Hepatocyte (in vitro differentiated cells): ENCODE measurements at regions not wholly inside any gene's neighbourhood (a gene's known extent, or its start where the extent isn't known, plus 50 kb on each side); places are given as distances from the start of the nearest gene placed in this dataset.
A peak's percentile ranks its signal among the peaks of the same experiment; 100 is the strongest.

Experiments
- DNase-seq: peaks from one replicate; pipeline ENCODE4 v3.0.0-alpha.2; 2016; ENCODE audit warnings: low spot score
- H2AFZ ChIP-seq: fragments of 200-600 bp; sonication (generic); 2 replicates; pipeline ENCODE4 v1.6.0; 2016; ENCODE audit warnings: antibody characterized with exemption, mild to moderate bottlenecking
- H3K27ac ChIP-seq: fragments of 200-600 bp; sonication (generic); 2 replicates; pipeline ENCODE4 v1.5.1; 2016; ENCODE audit warnings: mild to moderate bottlenecking
- H3K27me3 ChIP-seq: fragments of 200-600 bp; sonication (generic); 2 replicates; pipeline ENCODE4 v1.6.1; 2016
- H3K36me3 ChIP-seq: fragments of 200-600 bp; sonication (generic); replicated peaks from 2 replicates; pipeline ENCODE4 v1.5.1; 2016; ENCODE audit warnings: low read depth; ENCODE audit not compliant: insufficient read depth
- H3K4me1 ChIP-seq: fragments of 200-600 bp; sonication (generic); 2 replicates; pipeline ENCODE4 v1.5.1; 2016; ENCODE audit warnings: mild to moderate bottlenecking, moderate library complexity; ENCODE audit not compliant: insufficient read depth
- H3K4me2 ChIP-seq: fragments of 200-600 bp; sonication (generic); 2 replicates; pipeline ENCODE4 v1.6.0; 2016
- H3K4me3 ChIP-seq: fragments of 200-600 bp; sonication (generic); 2 replicates; pipeline ENCODE4 v1.5.1; 2016; ENCODE audit warnings: mild to moderate bottlenecking
- H3K79me2 ChIP-seq: fragments of 200-600 bp; sonication (generic); 2 replicates; pipeline ENCODE4 v1.6.0; 2017; ENCODE audit warnings: mild to moderate bottlenecking
- H3K9me2 ChIP-seq: fragments of 200-600 bp; sonication (generic); replicated peaks from 2 replicates; pipeline ENCODE4 v1.6.0; 2017; ENCODE audit warnings: mild to moderate bottlenecking; ENCODE audit not compliant: insufficient read depth
- H3K9me3 ChIP-seq: fragments of 200-600 bp; sonication (generic); 2 replicates; pipeline ENCODE4 v1.5.1; 2016; ENCODE audit warnings: low read depth, mild to moderate bottlenecking
- H4K20me1 ChIP-seq: fragments of 200-600 bp; sonication (generic); 2 replicates; pipeline ENCODE4 v1.6.0; 2016; ENCODE audit warnings: mild to moderate bottlenecking; ENCODE audit not compliant: insufficient read depth, poor library complexity, severe bottlenecking
- CTCF ChIP-seq: fragments of 200-600 bp; sonication (generic); IDR thresholded peaks from 2 replicates; pipeline ENCODE4 v1.5.1; 2016; ENCODE audit warnings: antibody characterized with exemption, mild to moderate bottlenecking; ENCODE audit not compliant: poor library complexity
- EZH2 ChIP-seq: fragments of 200-600 bp; sonication (generic); IDR thresholded peaks from 2 replicates; pipeline ENCODE4 v1.6.1; 2016; ENCODE audit warnings: antibody characterized with exemption, mild to moderate bottlenecking, borderline replicate concordance
- EZH2phosphoT487 ChIP-seq: fragments of 200-600 bp; sonication (generic); IDR thresholded peaks from one replicate; pipeline ENCODE4 v1.6.1; 2018; ENCODE audit warnings: antibody characterized with exemption, mild to moderate bottlenecking, low read depth, moderate library complexity; ENCODE audit not compliant: unreplicated experiment, severe bottlenecking
- WGBS: methylation state at CpG from one replicate; pipeline ENCODE4 v1.1.6; 2016; ENCODE audit warnings: low lambda C conversion rate; ENCODE audit errors: missing lambda C conversion rate; 5-methylcytosine and 5-hydroxymethylcytosine counted together

GRCh38 chr14:71523630-71524319 lies 408.5 kb upstream of the RGS6 start:
- TF ChIP-seq EZH2phosphoT487: no peak
- no peak for TF ChIP-seq EZH2
- TF ChIP-seq CTCF: no peak
- Histone ChIP-seq H3K27me3 (no peaks in the 10 kb centered on the region), H3K36me3 (no peaks in the 10 kb centered on the region), H2AFZ (no peak overlapping the region), H3K9me3 (no peaks in the 10 kb centered on the region), H3K79me2 (peaks cover 55% of the 10 kb centered on the region), H3K27ac (no peak overlapping the region), H3K4me1 (peaks cover 25% of the 10 kb centered on the region), H4K20me1 (no peaks in the 10 kb centered on the region), H3K4me3 (no peak overlapping the region), H3K9me2 (no peaks in the 10 kb centered on the region), H3K4me2 (peak overlapping the region; percentile 4)
- WGBS: 54% methylated on average over 2 of the region's 2 CpGs
- DNase-seq: no peak

GRCh38 chr14:71524320-71524982 lies 407.8 kb upstream of the RGS6 start:
- Histone ChIP-seq H3K9me3 (no peaks in the 10 kb centered on the region), H3K27me3 (no peaks in the 10 kb centered on the region), H3K9me2 (no peaks in the 10 kb centered on the region), H3K4me3 (no peak overlapping the region), H3K79me2 (peaks cover 51% of the 10 kb centered on the region), H3K4me2 (no peak overlapping the region), H3K4me1 (peaks cover 25% of the 10 kb centered on the region), H3K36me3 (no peaks in the 10 kb centered on the region), H4K20me1 (no peaks in the 10 kb centered on the region), H3K27ac (no peak overlapping the region), H2AFZ (no peak overlapping the region)
- 79% methylated on average over 6 of the region's 6 CpGs for WGBS
- TF ChIP-seq EZH2 (no peak), CTCF (no peak), EZH2phosphoT487 (no peak)
- no peak for DNase-seq

- Histone ChIP-seq H3K9me2 (no peaks in the 10 kb centered on the region), H3K36me3 (no peaks in the 10 kb centered on the region), H3K27ac (no peak overlapping the region), H3K4me1 (peaks cover 23% of the 10 kb centered on the region), H2AFZ (no peak overlapping the region), H3K4me2 (no peak overlapping the region), H3K27me3 (no peaks in the 10 kb centered on the region), H4K20me1 (no peaks in the 10 kb centered on the region), H3K79me2 (peaks cover 47% of the 10 kb centered on the region), H3K4me3 (no peak overlapping the region), H3K9me3 (no peaks in the 10 kb centered on the region)
- no peak for DNase-seq
- WGBS: 67% methylated on average over 5 of the region's 5 CpGs
- TF ChIP-seq EZH2 (no peak), CTCF (no peak), EZH2phosphoT487 (no peak)
These were observed 406.5 kb upstream of the RGS6 start for GRCh38 chr14:71525663-71526221.
